ENCODE measurements at regions not wholly inside any gene's neighbourhood (a gene's known extent, or its start where the extent isn't known, plus 50 kb on each side); places are given as distances from the start of the nearest gene placed in this dataset.

DNA sequence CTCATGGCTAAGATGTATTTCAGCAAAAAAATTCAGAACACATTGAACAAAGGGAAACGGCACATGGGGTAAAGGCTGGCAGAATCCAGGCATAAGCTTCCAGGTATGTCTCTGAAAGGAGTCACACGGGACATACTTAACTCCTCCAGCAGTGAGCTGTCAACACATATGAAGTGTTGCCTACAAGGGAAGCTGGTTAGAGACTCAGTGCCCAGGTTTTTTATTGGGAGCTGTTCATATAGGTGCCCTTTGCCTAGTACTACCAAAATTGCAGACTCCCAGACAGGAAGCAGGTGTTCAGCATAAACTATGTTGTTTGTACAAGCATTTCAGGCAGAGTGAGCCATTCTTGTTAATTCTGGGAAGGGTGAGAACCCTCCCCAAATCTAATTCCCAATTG is 77.4 kb upstream of the PUDP start:
- Histone ChIP-seq H3K4me3 (no peak overlapping the region), H3K27ac (no peak overlapping the region), H3K36me3 (replicated peaks in 1 of 2; ENCODE audit: insufficient read depth in 1 of 2, low read depth in 2 of 2) (no peaks in the 10 kb centered on the region), H3K9me3 (no peaks in the 10 kb centered on the region), H3K4me1 (no peaks in the 10 kb centered on the region), H3K27me3 (no peaks in the 10 kb centered on the region)
- ATAC-seq (no peak), DNase-seq (no peak)
- TF ChIP-seq POLR2A (IDR thresholded peaks at IDR 0.05), result no peak
- TF ChIP-seq, protein P1, sequence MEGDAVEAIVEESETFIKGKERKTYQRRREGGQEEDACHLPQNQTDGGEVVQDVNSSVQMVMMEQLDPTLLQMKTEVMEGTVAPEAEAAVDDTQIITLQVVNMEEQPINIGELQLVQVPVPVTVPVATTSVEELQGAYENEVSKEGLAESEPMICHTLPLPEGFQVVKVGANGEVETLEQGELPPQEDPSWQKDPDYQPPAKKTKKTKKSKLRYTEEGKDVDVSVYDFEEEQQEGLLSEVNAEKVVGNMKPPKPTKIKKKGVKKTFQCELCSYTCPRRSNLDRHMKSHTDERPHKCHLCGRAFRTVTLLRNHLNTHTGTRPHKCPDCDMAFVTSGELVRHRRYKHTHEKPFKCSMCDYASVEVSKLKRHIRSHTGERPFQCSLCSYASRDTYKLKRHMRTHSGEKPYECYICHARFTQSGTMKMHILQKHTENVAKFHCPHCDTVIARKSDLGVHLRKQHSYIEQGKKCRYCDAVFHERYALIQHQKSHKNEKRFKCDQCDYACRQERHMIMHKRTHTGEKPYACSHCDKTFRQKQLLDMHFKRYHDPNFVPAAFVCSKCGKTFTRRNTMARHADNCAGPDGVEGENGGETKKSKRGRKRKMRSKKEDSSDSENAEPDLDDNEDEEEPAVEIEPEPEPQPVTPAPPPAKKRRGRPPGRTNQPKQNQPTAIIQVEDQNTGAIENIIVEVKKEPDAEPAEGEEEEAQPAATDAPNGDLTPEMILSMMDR (IDR thresholded peaks at IDR 0.05), result no peak
- 88 to 90% methylated on average over 2 of the region's 2 CpGs for WGBS, 2 donors
- intact Hi-C loops (cut with DNase I), result no loop called here

- Histone ChIP-seq H3K36me3 (replicated peaks in 1 of 2; ENCODE audit: insufficient read depth in 1 of 2, low read depth in 2 of 2) (no peaks in the 10 kb centered on the region), H3K27ac (no peak overlapping the region), H3K27me3 (no peaks in the 10 kb centered on the region), H3K9me3 (no peaks in the 10 kb centered on the region), H3K4me1 (no peaks in the 10 kb centered on the region), H3K4me3 (no peak overlapping the region)
- TF ChIP-seq, protein P1 (IDR thresholded peaks at IDR 0.05), result no peak
- TF ChIP-seq POLR2A (IDR thresholded peaks at IDR 0.05), result no peak
- ATAC-seq, result no peak
- DNase-seq, result no peak
- intact Hi-C loops (cut with DNase I), result no loop called here
- 77 to 82% methylated on average over 2 of the region's 2 CpGs for WGBS, 2 donors
Observed at GRCh38 chrX:7223271-7223670, 75.3 kb upstream of the PUDP start.

DNA sequence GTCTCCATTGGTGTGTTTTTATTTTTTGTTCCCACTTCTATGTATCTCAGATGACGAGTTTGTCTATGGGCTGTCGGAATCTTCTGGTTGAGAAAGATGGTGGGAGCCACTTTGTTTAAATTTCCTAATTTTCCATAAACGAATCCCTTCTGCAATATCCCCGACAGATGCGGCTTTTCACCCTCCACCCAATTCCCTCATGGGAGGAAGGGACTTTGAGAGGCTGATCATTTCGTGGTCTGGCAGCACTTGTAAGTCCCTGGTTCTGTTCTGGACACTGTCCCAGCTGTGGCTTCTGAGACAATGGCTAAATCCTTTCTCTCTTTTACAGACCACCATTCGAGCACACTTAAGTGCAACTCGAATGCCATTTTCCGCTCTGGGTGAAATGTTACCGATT is 72.2 kb upstream of the PUDP start:
- Histone ChIP-seq H3K9me3 (no peaks in the 10 kb centered on the region), H3K36me3 (replicated peaks in 1 of 2; ENCODE audit: insufficient read depth in 1 of 2, low read depth in 2 of 2) (no peaks in the 10 kb centered on the region), H3K4me3 (no peak overlapping the region), H3K27ac (no peak overlapping the region), H3K4me1 (no peaks in the 10 kb centered on the region), H3K27me3 (no peaks in the 10 kb centered on the region)
- intact Hi-C loops (cut with DNase I), result no loop called here
- DNase-seq, result no peak
- TF ChIP-seq, protein P1 (IDR thresholded peaks at IDR 0.05), result no peak
- no peak for TF ChIP-seq POLR2A (IDR thresholded peaks at IDR 0.05)
- WGBS, 2 donors, result 86 to 90% methylated on average over 10 of the region's 10 CpGs
- ATAC-seq, result no peak

DNA sequence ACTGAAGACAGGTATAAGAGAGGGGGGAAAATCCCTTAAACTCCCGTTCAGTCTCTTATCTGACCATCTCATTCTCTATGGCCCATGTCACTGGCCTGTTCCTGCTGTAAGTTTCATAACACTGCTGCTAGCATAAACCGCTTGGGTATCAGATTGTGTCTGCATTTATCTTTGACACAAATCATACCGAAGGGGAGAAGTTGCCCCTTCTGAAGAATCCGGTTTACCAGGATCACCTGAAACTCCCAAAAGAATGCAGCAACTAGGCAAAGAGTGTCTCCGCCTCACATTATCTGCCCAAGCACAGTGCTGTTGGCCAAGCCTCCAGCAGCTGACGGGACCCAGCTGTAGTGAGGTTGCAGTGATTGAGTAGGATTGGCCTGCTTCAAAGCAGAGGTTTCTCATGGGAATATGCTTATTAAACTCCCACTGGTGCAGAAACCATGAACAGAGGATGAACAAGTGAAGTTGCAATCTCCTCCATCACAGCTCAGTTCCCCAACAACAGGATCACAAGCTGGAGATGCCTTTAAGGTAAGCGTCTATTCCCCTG is 71.3 kb upstream of the PUDP start:
- no peak overlapping the region for H3K27ac ChIP-seq
- DNase-seq, result no peak
- 79 to 81% methylated on average over 5 to 7 of the region's 7 CpGs for WGBS, 2 donors
- TF ChIP-seq, protein P1 (IDR thresholded peaks at IDR 0.05), result no peak
- TF ChIP-seq POLR2A (IDR thresholded peaks at IDR 0.05), result no peak
- no peaks in the 10 kb centered on the region for H3K4me1 ChIP-seq
- no peaks in the 10 kb centered on the region for H3K27me3 ChIP-seq
- ATAC-seq, result no peak
- no peaks in the 10 kb centered on the region for H3K36me3 ChIP-seq (replicated peaks in 1 of 2; ENCODE audit: insufficient read depth in 1 of 2, low read depth in 2 of 2)
- no peaks in the 10 kb centered on the region for H3K9me3 ChIP-seq
- H3K4me3 ChIP-seq, result no peak overlapping the region
- intact Hi-C loops (cut with DNase I), result no loop called here

Data from body of pancreas (tissue), 4 donors.